SHP77 (cell line): ENCODE measurements at regions not wholly inside any gene's neighbourhood (a gene's known extent, or its start where the extent isn't known, plus 50 kb on each side); places are given as distances from the start of the nearest gene placed in this dataset.

Experiments
- DNase-seq, 2 experiments: peaks; one replicate each; lab custom pipeline; 2025; lab: John Stamatoyannopoulos, UW

DNA sequence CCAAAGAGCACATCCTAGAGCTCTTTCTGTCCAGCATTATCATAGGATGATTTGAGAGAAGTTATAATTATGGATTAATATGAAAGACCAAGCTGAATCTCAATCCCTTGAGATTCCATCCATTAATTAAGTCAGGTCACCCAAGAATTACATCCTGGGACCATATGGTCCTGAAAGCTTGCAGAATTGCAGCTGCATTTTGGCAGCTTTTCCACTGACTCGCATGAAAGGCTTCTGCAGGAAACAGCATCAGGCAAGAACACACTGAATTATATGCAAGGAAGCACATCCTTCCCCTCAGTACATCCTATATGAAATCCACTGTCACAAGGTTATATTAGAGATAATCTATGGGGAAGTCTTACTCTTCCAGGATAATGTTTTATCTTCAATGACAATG is 109.1 kb upstream of the CTNND2 start:
- DNase-seq, result no peak

DNA sequence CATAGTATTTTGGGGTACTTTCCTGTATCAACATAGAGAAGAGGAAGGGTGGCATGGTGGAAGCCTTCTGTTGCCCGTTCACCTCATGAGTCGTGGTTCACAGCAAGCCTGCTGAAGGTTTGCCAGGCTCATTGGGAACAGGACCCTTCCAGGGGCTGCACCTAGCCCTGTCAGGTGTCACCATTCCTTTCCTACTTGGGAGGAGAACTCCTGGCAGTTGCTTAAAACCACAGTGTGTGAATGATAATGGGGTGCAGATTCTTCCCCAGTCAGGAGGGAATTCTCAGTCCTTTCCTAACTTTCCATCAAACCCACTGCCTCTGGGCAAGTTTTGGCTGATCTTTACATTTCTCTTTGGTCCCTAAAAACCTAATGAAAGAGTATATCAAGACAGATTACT is 99.4 kb upstream of the CTNND2 start:
- no peak for DNase-seq

- no peak for DNase-seq
These were observed 94.2 kb upstream of the CTNND2 start for GRCh38 chr5:11998397-11998796.

DNA sequence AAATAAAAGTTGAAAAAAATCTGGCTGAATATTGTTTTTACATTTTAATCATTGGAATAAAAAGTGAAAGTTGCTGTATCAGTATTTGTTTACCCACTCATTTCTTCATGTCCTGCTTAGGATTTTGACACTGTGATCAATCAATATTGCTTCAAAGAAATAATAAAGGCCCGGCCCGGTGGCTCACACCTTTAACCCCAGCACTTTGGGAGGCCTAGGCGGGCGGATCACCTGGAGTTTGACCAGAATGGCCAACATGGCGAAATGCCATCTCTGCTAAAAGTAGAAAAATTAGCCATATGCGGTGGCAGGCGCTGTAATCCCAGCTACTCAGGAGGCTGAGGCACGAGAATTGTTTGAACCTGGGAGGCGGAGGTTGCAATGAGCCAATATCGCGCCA is 93.7 kb upstream of the CTNND2 start:
- DNase-seq, result no peak

- DNase-seq, result no peak
These were observed 88.3 kb upstream of the CTNND2 start for GRCh38 chr5:11992518-11992917.

DNA sequence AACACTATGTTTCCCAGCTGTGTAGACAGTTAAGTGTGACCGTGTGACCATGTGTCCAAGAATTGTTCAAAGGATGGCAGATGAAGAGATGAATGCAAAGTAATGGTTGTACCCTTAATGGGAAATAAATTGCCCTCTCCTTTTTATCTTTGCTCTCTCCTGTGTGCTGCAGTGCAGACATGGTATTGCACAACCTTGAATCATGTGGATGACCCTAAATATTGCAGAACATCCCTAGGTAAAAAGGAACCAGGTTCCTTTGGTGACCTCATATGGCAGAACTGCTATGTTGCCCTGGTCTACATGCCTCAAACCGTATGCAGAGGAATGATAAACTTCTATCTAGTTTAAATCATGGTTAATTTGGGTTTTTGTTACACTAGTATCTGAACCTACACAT is 81.7 kb upstream of the CTNND2 start:
- DNase-seq, result no peak

DNA sequence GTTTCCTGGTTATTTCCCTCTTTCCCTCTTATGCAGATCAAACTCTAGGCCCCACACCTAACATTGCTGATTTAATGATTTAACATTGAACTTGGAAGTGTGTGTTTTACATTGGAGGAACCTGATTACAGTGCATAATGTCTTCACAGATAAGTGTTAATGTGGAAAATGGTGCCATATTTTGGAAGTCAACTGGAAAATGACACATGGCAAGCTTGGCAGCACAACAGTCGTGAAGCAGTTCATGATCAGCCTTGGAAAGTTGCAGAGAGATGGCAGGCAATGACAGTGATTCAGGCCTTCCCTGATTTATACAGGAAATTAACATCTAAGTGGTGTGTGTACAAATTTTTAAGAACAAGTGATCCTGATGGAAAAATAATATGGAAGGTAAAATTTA is 80.0 kb upstream of the CTNND2 start:
- DNase-seq, result no peak

DNA sequence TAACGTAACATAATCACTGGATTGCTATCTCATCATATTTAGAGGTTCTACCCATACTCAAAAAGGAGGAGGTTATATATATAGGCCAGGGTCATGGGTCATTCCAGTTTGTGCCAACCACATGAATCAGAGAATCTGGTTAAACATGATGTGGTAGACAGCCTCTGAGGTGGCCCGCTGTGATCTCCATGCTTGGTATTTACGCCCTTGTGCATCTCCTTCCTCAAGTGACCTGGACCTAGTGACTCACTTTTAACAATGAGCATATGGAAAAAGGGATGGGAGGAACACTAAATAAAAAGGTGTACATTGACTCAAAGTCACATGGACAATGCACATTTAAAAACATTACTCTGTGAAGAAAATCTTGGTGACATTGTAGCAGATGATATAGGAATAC is 77.7 kb upstream of the CTNND2 start:
- DNase-seq, result no peak

GRCh38 chr5:11977904-11978303 is 73.7 kb upstream of the CTNND2 start:
- no peak for DNase-seq

DNA sequence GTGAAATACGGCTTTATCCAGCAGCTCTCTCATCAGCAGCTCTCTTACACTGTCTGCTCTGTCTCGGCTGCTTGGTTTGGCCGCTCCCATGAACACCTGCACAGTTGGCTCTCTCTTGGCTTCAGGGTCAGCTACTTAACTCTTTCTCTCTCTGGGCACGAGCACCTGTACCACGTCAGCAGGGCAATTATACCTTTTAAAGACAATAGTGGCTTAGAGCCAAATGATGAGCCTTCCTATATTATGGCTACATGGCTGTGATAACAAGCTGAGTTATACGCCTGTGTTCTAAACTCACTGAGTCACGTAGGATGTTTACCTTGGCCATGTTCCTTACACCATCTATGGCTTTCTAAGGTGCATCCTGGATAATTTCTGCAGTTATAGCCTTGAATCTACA is 69.2 kb upstream of the CTNND2 start:
- no peak for DNase-seq

- no peak for DNase-seq
These were observed 59.0 kb upstream of the CTNND2 start for GRCh38 chr5:11963227-11963626.

- no peak for DNase-seq
These were observed 57.9 kb upstream of the CTNND2 start for GRCh38 chr5:11962122-11962521.

DNA sequence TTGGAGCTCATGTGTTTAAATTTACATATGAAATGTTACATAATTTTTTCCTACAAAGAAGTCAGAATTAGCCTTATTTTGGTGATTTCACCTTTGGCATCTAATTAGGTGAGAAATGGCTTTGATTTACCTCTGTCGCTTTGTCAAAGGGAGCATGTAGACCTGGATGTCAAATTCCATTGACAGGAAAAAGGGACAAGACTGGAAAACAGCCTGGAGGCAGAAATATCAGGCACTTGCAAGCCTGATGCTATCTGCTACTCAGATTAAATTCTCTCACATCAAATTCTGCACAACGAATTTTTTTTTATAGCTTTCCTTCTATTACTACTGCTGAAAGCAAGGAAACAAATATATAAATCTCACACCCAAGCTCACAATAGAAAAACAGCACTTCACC is 54.1 kb upstream of the CTNND2 start:
- no peak for DNase-seq

DNA sequence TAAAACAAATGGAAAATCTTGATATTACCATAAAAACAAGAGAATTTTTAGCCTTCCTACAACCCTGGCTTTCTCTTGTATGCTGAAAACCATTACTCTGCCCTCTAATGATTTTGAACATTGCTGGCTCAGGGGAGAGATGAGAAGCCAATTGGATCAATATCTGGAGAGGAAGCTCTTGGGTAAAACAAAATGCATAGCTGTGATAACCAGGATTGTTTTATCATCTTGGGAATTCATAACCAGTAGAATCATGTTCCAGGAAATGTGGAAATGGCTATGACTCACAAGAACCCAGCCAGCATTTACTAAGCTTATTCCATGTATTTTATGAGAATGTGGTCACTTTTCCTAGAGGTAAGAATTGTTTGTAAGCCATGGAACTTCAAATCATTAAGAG is 51.1 kb upstream of the CTNND2 start:
- no peak for DNase-seq
